ENCODE measurements at regions not wholly inside any gene's neighbourhood (a gene's known extent, or its start where the extent isn't known, plus 50 kb on each side); places are given as distances from the start of the nearest gene placed in this dataset.
"Not testable (repeated sequence)": the region's sequence is repeated elsewhere in the genome, so short reads cannot be mapped to it uniquely, and the experiment has no call there.

GRCh38 chr11:45400591-45400990 is 114.5 kb upstream of the SYT13 start:
- DNase-seq = peak; percentile 65
- in situ Hi-C loops (cut with HindIII; ENCODE audit: low pct_ligation_motif_present, low pct_unique_long_range_greater_than_20kb, low sequenced_read_pairs) = no loop called here

- in situ Hi-C loops (cut with HindIII; ENCODE audit: low pct_ligation_motif_present, low pct_unique_long_range_greater_than_20kb, low sequenced_read_pairs) = no loop called here
Measured at GRCh38 chr11:45399166-45399565, 113.0 kb upstream of the SYT13 start.

GRCh38 chr11:45398325-45398724 is 112.2 kb upstream of the SYT13 start:
- in situ Hi-C loops (cut with HindIII; ENCODE audit: low pct_ligation_motif_present, low pct_unique_long_range_greater_than_20kb, low sequenced_read_pairs) = no loop called here
- DNase-seq = no peak

More at GRCh38 chr11:45399166-45399565, 113.0 kb upstream of the SYT13 start:
- no peak for DNase-seq

- in situ Hi-C loops (cut with HindIII; ENCODE audit: low pct_ligation_motif_present, low pct_unique_long_range_greater_than_20kb, low sequenced_read_pairs) = no loop called here
- no peak for DNase-seq
Measured at GRCh38 chr11:45396394-45396793, 110.3 kb upstream of the SYT13 start.

- in situ Hi-C loops (cut with HindIII; ENCODE audit: low pct_ligation_motif_present, low pct_unique_long_range_greater_than_20kb, low sequenced_read_pairs) = no loop called here
- no peak for DNase-seq
Measured at GRCh38 chr11:45395947-45396346, 109.8 kb upstream of the SYT13 start.

GRCh38 chr11:45395421-45395820 is 109.3 kb upstream of the SYT13 start:
- in situ Hi-C loops (cut with HindIII; ENCODE audit: low pct_ligation_motif_present, low pct_unique_long_range_greater_than_20kb, low sequenced_read_pairs) = no loop called here
- no peak for DNase-seq

GRCh38 chr11:45394294-45395085 is 108.3 kb upstream of the SYT13 start:
- in situ Hi-C loops (cut with HindIII; ENCODE audit: low pct_ligation_motif_present, low pct_unique_long_range_greater_than_20kb, low sequenced_read_pairs) = no loop called here
- DNase-seq = no peak

GRCh38 chr11:45393826-45394225 is 107.7 kb upstream of the SYT13 start:
- in situ Hi-C loops (cut with HindIII; ENCODE audit: low pct_ligation_motif_present, low pct_unique_long_range_greater_than_20kb, low sequenced_read_pairs) = no loop called here
- no peak for DNase-seq

GRCh38 chr11:45393334-45393733 is 107.2 kb upstream of the SYT13 start:
- DNase-seq = no peak
- in situ Hi-C loops (cut with HindIII; ENCODE audit: low pct_ligation_motif_present, low pct_unique_long_range_greater_than_20kb, low sequenced_read_pairs) = no loop called here

- no peak for DNase-seq
- in situ Hi-C loops (cut with HindIII; ENCODE audit: low pct_ligation_motif_present, low pct_unique_long_range_greater_than_20kb, low sequenced_read_pairs) = no loop called here
Measured at GRCh38 chr11:45392591-45393091, 106.5 kb upstream of the SYT13 start.

- in situ Hi-C loops (cut with HindIII; ENCODE audit: low pct_ligation_motif_present, low pct_unique_long_range_greater_than_20kb, low sequenced_read_pairs) = no loop called here
- no peak for DNase-seq
Measured at GRCh38 chr11:45392154-45392553, 106.0 kb upstream of the SYT13 start.

GRCh38 chr11:45391168-45391850 is 105.2 kb upstream of the SYT13 start:
- in situ Hi-C loops (cut with HindIII; ENCODE audit: low pct_ligation_motif_present, low pct_unique_long_range_greater_than_20kb, low sequenced_read_pairs) = no loop called here

GRCh38 chr11:45390407-45390806 is 104.3 kb upstream of the SYT13 start:
- no peak for DNase-seq
- in situ Hi-C loops (cut with HindIII; ENCODE audit: low pct_ligation_motif_present, low pct_unique_long_range_greater_than_20kb, low sequenced_read_pairs) = no loop called here

More at GRCh38 chr11:45391168-45391850, 105.2 kb upstream of the SYT13 start:
- no peak for DNase-seq

GRCh38 chr11:45388472-45388871 is 102.3 kb upstream of the SYT13 start:
- DNase-seq = no peak
- in situ Hi-C loops (cut with HindIII; ENCODE audit: low pct_ligation_motif_present, low pct_unique_long_range_greater_than_20kb, low sequenced_read_pairs) = no loop called here

- DNase-seq; in situ Hi-C loops (cut with HindIII; ENCODE audit: low pct_ligation_motif_present, low pct_unique_long_range_greater_than_20kb, low sequenced_read_pairs): not testable (repeated sequence)
Measured at GRCh38 chr11:45387885-45388284, 101.7 kb upstream of the SYT13 start.

GRCh38 chr11:45386972-45387371 is 100.8 kb upstream of the SYT13 start:
- no peak for DNase-seq
- in situ Hi-C loops (cut with HindIII; ENCODE audit: low pct_ligation_motif_present, low pct_unique_long_range_greater_than_20kb, low sequenced_read_pairs) = no loop called here

GRCh38 chr11:45385844-45386243 is 99.7 kb upstream of the SYT13 start:
- in situ Hi-C loops (cut with HindIII; ENCODE audit: low pct_ligation_motif_present, low pct_unique_long_range_greater_than_20kb, low sequenced_read_pairs) = no loop called here
- DNase-seq = no peak

- in situ Hi-C loops (cut with HindIII; ENCODE audit: low pct_ligation_motif_present, low pct_unique_long_range_greater_than_20kb, low sequenced_read_pairs) = no loop called here
- DNase-seq = no peak
Measured at GRCh38 chr11:45385423-45385822, 99.3 kb upstream of the SYT13 start.

- no peak for DNase-seq
- in situ Hi-C loops (cut with HindIII; ENCODE audit: low pct_ligation_motif_present, low pct_unique_long_range_greater_than_20kb, low sequenced_read_pairs) = no loop called here
Measured at GRCh38 chr11:45384711-45385241, 98.6 kb upstream of the SYT13 start.
